B cell (primary cell): ENCODE measurements at regions not wholly inside any gene's neighbourhood (a gene's known extent, or its start where the extent isn't known, plus 50 kb on each side); places are given as distances from the start of the nearest gene placed in this dataset.

Source experiments
- ATAC-seq: fragments of 200-7000 bp; cut with Tn5 transposase; one replicate; pipeline ENCODE4 v1.10.0; 2021; ENCODE audit warnings: low read depth, mild to moderate bottlenecking, moderate number of reproducible peaks, moderate library complexity
- CTCF ChIA-PET: fragments of 350-600 bp; sonication (Branson Sonifier 250); formaldehyde crosslinking; loops from one replicate; lab custom pipeline; 2021; ENCODE audit warnings: antibody characterized with exemption, inconsistent platforms; lab: Charles Lee
- POLR2A ChIA-PET: fragments of 350-600 bp; sonication (Branson Sonifier 250); formaldehyde crosslinking; loops from one replicate; lab custom pipeline; 2021; ENCODE audit warnings: antibody characterized with exemption; lab: Charles Lee
- DNase-seq: peaks from one replicate; pipeline ENCODE4 v3.0.0; 2013
- H2AFZ ChIP-seq: 2 replicates; pipeline ENCODE4 v1.6.1; 2012; ENCODE audit warnings: mild to moderate bottlenecking, low read depth, low read length; ENCODE audit not compliant: insufficient read depth, poor library complexity, severe bottlenecking
- H3K27ac ChIP-seq, 2 donors: 1 replicate in 1 of 2; 2 replicates in 1 of 2; pipeline ENCODE4 v1.5.1; 2012 to 2013; ENCODE audit warnings: low read length in 2 of 2, mild to moderate bottlenecking in 2 of 2, moderate library complexity in 1 of 2
- H3K27me3 ChIP-seq, 4 experiments: fragments of 200-600 bp in 1 of 4; sonication (generic) in 1 of 4; replicated peaks in 1 of 4; 1 replicate in 2 of 4; 2 replicates in 2 of 4; pipeline versions ENCODE4 v1.6.1 to v1.7.0; 2013 to 2016; ENCODE audit warnings: low read length in 3 of 4, mild to moderate bottlenecking in 2 of 4, mixed read lengths in 1 of 4, moderate library complexity in 1 of 4; ENCODE audit not compliant: insufficient read depth in 4 of 4, control insufficient read depth in 3 of 4; ENCODE audit errors: control extremely low read depth in 1 of 4
- H3K36me3 ChIP-seq, 2 experiments: replicated peaks in 1 of 2; 1 replicate in 1 of 2; 2 replicates in 1 of 2; pipeline versions ENCODE4 v1.6.1 to v1.7.1; 2013; ENCODE audit warnings: low read length in 1 of 2; ENCODE audit not compliant: insufficient read depth in 2 of 2, control insufficient read depth in 1 of 2; ENCODE audit errors: control extremely low read depth in 1 of 2, extremely low read depth in 1 of 2
- H3K4me1 ChIP-seq, 2 donors: fragments of 200-600 bp in 1 of 2; sonication (generic) in 1 of 2; 1 replicate in 1 of 2; 2 replicates in 1 of 2; pipeline versions ENCODE4 v1.5.1 to v1.6.1; 2013 to 2017; ENCODE audit warnings: low read length in 2 of 2; ENCODE audit not compliant: control insufficient read depth in 2 of 2, insufficient read depth in 2 of 2
- H3K4me2 ChIP-seq: replicated peaks from 2 replicates; pipeline ENCODE3; 2012; ENCODE audit warnings: mild to moderate bottlenecking, low read depth, low read length; ENCODE audit not compliant: poor library complexity, severe bottlenecking
- H3K4me3 ChIP-seq, 5 experiments: fragments of 200-600 bp in 1 of 5; sonication (generic) in 1 of 5; 1 replicate in 3 of 5; 2 replicates in 2 of 5; pipeline versions ENCODE4 v1.5.1 to v1.7.0; 2011 to 2016; ENCODE audit warnings: low read length in 4 of 5, mild to moderate bottlenecking in 4 of 5, low read depth in 2 of 5, control low read depth in 1 of 5, moderate library complexity in 1 of 5; ENCODE audit not compliant: insufficient read depth in 1 of 5; ENCODE audit errors: control extremely low read depth in 1 of 5, extremely low read depth in 1 of 5
- H3K79me2 ChIP-seq: fragments of 200-600 bp; sonication (generic); one replicate; pipeline ENCODE4 v1.6.0; 2016; ENCODE audit warnings: low read length; ENCODE audit not compliant: control insufficient read depth, insufficient read depth
- H3K9ac ChIP-seq: fragments of 200-600 bp; sonication (generic); 2 replicates; pipeline ENCODE4 v1.6.1; 2017; ENCODE audit warnings: mild to moderate bottlenecking, low read length, moderate library complexity
- H3K9me3 ChIP-seq, 3 donors: one replicate each; pipeline versions ENCODE4 v1.6.1 to v1.7.1; 2013; ENCODE audit warnings: low read length in 2 of 3; ENCODE audit not compliant: control insufficient read depth in 2 of 3, insufficient read depth in 1 of 3; ENCODE audit errors: control extremely low read depth in 1 of 3
- H4K20me1 ChIP-seq: 2 replicates; pipeline ENCODE4 v1.6.0; 2012; ENCODE audit warnings: mild to moderate bottlenecking, low read length; ENCODE audit not compliant: insufficient read depth, control insufficient read depth, poor library complexity, severe bottlenecking
- H3K27ac Mint-ChIP-seq: one replicate; pipeline ENCODE4 v1.8.0; 2021; ENCODE audit warnings: mixed read lengths
- H3K27me3 Mint-ChIP-seq: one replicate; pipeline ENCODE4 v1.8.0; 2021; ENCODE audit warnings: mixed read lengths
- H3K4me1 Mint-ChIP-seq: one replicate; pipeline ENCODE4 v1.8.0; 2021; ENCODE audit warnings: mixed read lengths
- H3K4me3 Mint-ChIP-seq: one replicate; pipeline ENCODE4 v1.8.0; 2021; ENCODE audit warnings: mixed read lengths
- H3K9me3 Mint-ChIP-seq: one replicate; pipeline ENCODE4 v1.8.0; 2022; ENCODE audit warnings: mixed read lengths; ENCODE audit not compliant: insufficient read depth
- CTCF ChIP-seq: fragments of 200-600 bp; IDR thresholded peaks from one replicate; pipeline ENCODE4 v1.8.0; 2022; ENCODE audit warnings: antibody characterized with exemption, mild to moderate bottlenecking
- EZH2 ChIP-seq: IDR thresholded peaks from 2 replicates; pipeline ENCODE4 v1.6.1; 2012; ENCODE audit warnings: borderline replicate concordance, low read depth, mild to moderate bottlenecking, moderate library complexity, low read length; ENCODE audit not compliant: insufficient read depth, poor library complexity, severe bottlenecking
- WGBS: methylation state at CpG from one replicate; pipeline ENCODE4 v1.1.5; 2013; ENCODE audit warnings: missing lambda C conversion rate; ENCODE audit not compliant: insufficient coverage; 5-methylcytosine and 5-hydroxymethylcytosine counted together
- intact Hi-C: fragments of 100-400 bp; cut with micrococcal nuclease; formaldehyde crosslinking; loops from one replicate; pipeline ENCODE4 v1.10.0; 2022

- no peak overlapping the region for H3K4me3 Mint-ChIP-seq
- DNase-seq (no peak), ATAC-seq (no peak)
- H3K9me3 Mint-ChIP-seq: peaks cover 4% of the 10 kb centered on the region
- no peak overlapping the region for H2AFZ ChIP-seq
- H3K4me1 ChIP-seq: no peaks in the 10 kb centered on the region
- H3K79me2 ChIP-seq: no peaks in the 10 kb centered on the region
- H3K27ac ChIP-seq: no peak overlapping the region
- POLR2A ChIA-PET: no interaction called here
- intact Hi-C loops: no loop called here
- H3K4me1 Mint-ChIP-seq: no peaks in the 10 kb centered on the region
- peaks cover 0 to 2% (median 0%) of the 10 kb centered on the region in 3 donors for H3K9me3 ChIP-seq
- no peak overlapping the region for H3K4me2 ChIP-seq
- no peaks in the 10 kb centered on the region for H4K20me1 ChIP-seq
- no CpG with 5 or more reads among the region's 2 CpGs for WGBS
- H3K9ac ChIP-seq: no peak overlapping the region
- H3K36me3 ChIP-seq: no peaks in the 10 kb centered on the region
- H3K4me3 ChIP-seq: no peak overlapping the region
- H3K27me3 ChIP-seq: no peaks in the 10 kb centered on the region
- no peaks in the 10 kb centered on the region for H3K27me3 Mint-ChIP-seq
- H3K27ac Mint-ChIP-seq: no peak overlapping the region
- CTCF ChIA-PET: no interaction called here
- TF ChIP-seq CTCF (no peak), EZH2 (no peak)
These were observed 1471.7 kb downstream of the CDH8 start for GRCh38 chr16:60564588-60564987.

- Mint-ChIP-seq H3K9me3 (peaks cover 6% of the 10 kb centered on the region), H3K4me3 (no peak overlapping the region), H3K4me1 (no peaks in the 10 kb centered on the region), H3K27ac (no peak overlapping the region), H3K27me3 (no peaks in the 10 kb centered on the region)
- H3K27ac ChIP-seq: no peak overlapping the region
- no peaks in the 10 kb centered on the region for H3K27me3 ChIP-seq
- peaks cover 0 to 5% (median 0%) of the 10 kb centered on the region in 3 donors for H3K9me3 ChIP-seq
- intact Hi-C loops: no loop called here
- H3K4me3 ChIP-seq: no peak overlapping the region
- no peaks in the 10 kb centered on the region for H3K4me1 ChIP-seq
- H2AFZ ChIP-seq: no peak overlapping the region
- no peaks in the 10 kb centered on the region for H3K79me2 ChIP-seq
- no peak overlapping the region for H3K9ac ChIP-seq
- ATAC-seq (no peak), DNase-seq (no peak)
- ChIA-PET CTCF (no interaction called here), POLR2A (no interaction called here)
- H4K20me1 ChIP-seq: no peaks in the 10 kb centered on the region
- no peaks in the 10 kb centered on the region for H3K36me3 ChIP-seq
- no peak overlapping the region for H3K4me2 ChIP-seq
- TF ChIP-seq CTCF (no peak), EZH2 (no peak)
These were observed 1473.1 kb downstream of the CDH8 start for GRCh38 chr16:60563166-60563565.
